Endothelial cell of umbilical vein (primary cell): ENCODE measurements at regions not wholly inside any gene's neighbourhood (a gene's known extent, or its start where the extent isn't known, plus 50 kb on each side); places are given as distances from the start of the nearest gene placed in this dataset.

Experiments
- BruUV-seq: library from RNA; stranded (reverse); fragments of 400-500 nt; replicated peaks from 2 replicates; lab custom pipeline; 2021; lab: Mats Ljungman, UMichigan
- CTCF ChIA-PET: fragments of 300-600, 350-600 bp; sonication (Branson Sonifier 250); formaldehyde crosslinking; loops from one replicate; lab custom pipeline; 2021; ENCODE audit warnings: antibody characterized with exemption, inconsistent platforms; lab: Charles Lee
- POLR2A ChIA-PET: fragments of 300-600, 350-600 bp; sonication (Branson Sonifier 250); formaldehyde crosslinking; loops from one replicate; lab custom pipeline; 2021; ENCODE audit warnings: antibody characterized with exemption, inconsistent platforms; lab: Charles Lee
- DNase-seq: peaks from one replicate; pipeline ENCODE4 v3.0.0-alpha.2; 2011; ENCODE audit warnings: low read depth, low spot score
- FAIRE-seq: peaks from 2 replicates; lab custom pipeline; 2011; peaks lifted over from hg19 to GRCh38; lab: Jason Lieb, UNC
- H2AFZ ChIP-seq: 2 replicates; pipeline ENCODE4 v1.6.0; 2012; ENCODE audit warnings: low read depth, low read length, control low read depth, inconsistent platforms
- H3K27ac ChIP-seq: 2 replicates; pipeline ENCODE4 v1.5.1; 2011; ENCODE audit warnings: low read depth, mild to moderate bottlenecking, control low read depth, low read length, moderate library complexity; ENCODE audit not compliant: insufficient read depth
- H3K27me3 ChIP-seq, 2 experiments: 2 replicates each; pipeline versions ENCODE4 v1.6.0 to v1.6.1; 2011; ENCODE audit warnings: low read length in 2 of 2, mixed read lengths in 1 of 2; ENCODE audit not compliant: control insufficient read depth in 2 of 2, insufficient read depth in 2 of 2
- H3K36me3 ChIP-seq, 2 experiments: 2 replicates in 1 of 2; 3 replicates in 1 of 2; pipeline ENCODE4 v1.5.1; 2011; ENCODE audit warnings: low read length in 2 of 2, mild to moderate bottlenecking in 1 of 2, moderate library complexity in 1 of 2; ENCODE audit not compliant: control insufficient read depth in 2 of 2, insufficient read depth in 2 of 2; ENCODE audit errors: extremely low read depth in 1 of 2
- H3K4me1 ChIP-seq: 3 replicates; pipeline ENCODE4 v1.5.1; 2011; ENCODE audit warnings: mild to moderate bottlenecking, low read length; ENCODE audit not compliant: control insufficient read depth, insufficient read depth; ENCODE audit errors: extremely low read depth
- H3K4me2 ChIP-seq: 2 replicates; pipeline ENCODE4 v1.6.1; 2011; ENCODE audit warnings: low read length, control low read depth, mixed read lengths; ENCODE audit not compliant: insufficient read depth
- H3K4me3 ChIP-seq, 3 experiments: fragments of 200-600 bp in 1 of 3; sonication (generic), shearing (Covaris generic) in 1 of 3; replicated peaks in 1 of 3; 2 replicates each; pipeline ENCODE4 v1.5.1; 2011 to 2016; ENCODE audit warnings: control low read depth in 3 of 3, low read length in 3 of 3, mild to moderate bottlenecking in 2 of 3, inconsistent platforms in 1 of 3, low read depth in 1 of 3, moderate library complexity in 1 of 3; ENCODE audit not compliant: insufficient read depth in 1 of 3
- H3K79me2 ChIP-seq: 2 replicates; pipeline ENCODE4 v1.6.0; 2012; ENCODE audit warnings: low read length, inconsistent platforms; ENCODE audit not compliant: control insufficient read depth, insufficient read depth
- H3K9ac ChIP-seq: replicated peaks from 2 replicates; pipeline ENCODE3; 2011; ENCODE audit warnings: low read length, control low read depth; ENCODE audit not compliant: insufficient read depth; ENCODE audit errors: extremely low read depth
- H3K9me1 ChIP-seq: replicated peaks from 3 replicates; pipeline ENCODE4 v1.6.0; 2011; ENCODE audit warnings: mild to moderate bottlenecking, low read length; ENCODE audit not compliant: control insufficient read depth, insufficient read depth; ENCODE audit errors: extremely low read depth
- H3K9me3 ChIP-seq: replicated peaks from 2 replicates; pipeline ENCODE4 v1.5.1; 2012; ENCODE audit warnings: low read length, inconsistent platforms; ENCODE audit not compliant: control insufficient read depth, insufficient read depth
- H4K20me1 ChIP-seq: replicated peaks from 2 replicates; pipeline ENCODE3; 2011; ENCODE audit warnings: mild to moderate bottlenecking, low read length; ENCODE audit not compliant: control insufficient read depth, insufficient read depth; ENCODE audit errors: extremely low read depth
- CTCF ChIP-seq, 2 donors: IDR thresholded peaks; 1 replicate in 1 of 2; 2 replicates in 1 of 2; pipeline ENCODE4 v1.5.1; 2011; ENCODE audit warnings: low read length in 2 of 2, mild to moderate bottlenecking in 2 of 2, moderate library complexity in 2 of 2, control low read depth in 1 of 2, inconsistent platforms in 1 of 2, low read depth in 1 of 2; ENCODE audit not compliant: insufficient read depth in 1 of 2; ENCODE audit errors: extremely low read depth in 1 of 2
- EZH2 ChIP-seq: IDR thresholded peaks from 2 replicates; pipeline ENCODE4 v1.6.1; 2012; ENCODE audit warnings: borderline replicate concordance, low read depth, mild to moderate bottlenecking, moderate library complexity, low read length, inconsistent platforms; ENCODE audit not compliant: severe bottlenecking
- JUN ChIP-seq: IDR thresholded peaks from 2 replicates; pipeline ENCODE4 v1.6.1; 2011; ENCODE audit warnings: borderline replicate concordance, low read depth; ENCODE audit not compliant: insufficient read length, insufficient read depth
- MAX ChIP-seq: IDR thresholded peaks from 2 replicates; pipeline ENCODE4 v1.6.1; 2011; ENCODE audit not compliant: insufficient read depth, insufficient read length
- MYC ChIP-seq: IDR thresholded peaks from one replicate; pipeline ENCODE4 v1.6.1; 2011; ENCODE audit warnings: mild to moderate bottlenecking, low read depth, low read length
- POLR2A ChIP-seq: IDR thresholded peaks from 2 replicates; pipeline ENCODE4 v1.6.1; 2012; ENCODE audit warnings: low read depth, mild to moderate bottlenecking, control low read depth, low read length
- POLR2AphosphoS5 ChIP-seq: IDR thresholded peaks from 2 replicates; pipeline ENCODE4 v1.6.1; 2012; ENCODE audit warnings: low read depth, mild to moderate bottlenecking, control low read depth, low read length, moderate library complexity; ENCODE audit not compliant: insufficient read depth
- dilution Hi-C: fragments of 300-500 bp; cut with MboI; formaldehyde crosslinking; loops from one replicate; pipeline ENCODE4 v1.15.0; 2019; ENCODE audit warnings: low sequenced_read_pairs; ENCODE audit not compliant: extremely low pct_ligation_motif_present
- intact Hi-C: fragments of 100-400 bp; cut with micrococcal nuclease; formaldehyde crosslinking; loops from one replicate; pipeline ENCODE4 v1.10.0; 2022

- POLR2A ChIA-PET: no interaction called here
- BruUV-seq: no TSS peak
These were observed 87.4 kb upstream of the TENM3 start for GRCh38 chr4:182155806-182156205.

GRCh38 chr4:182163180-182163579 lies 80.0 kb upstream of the TENM3 start:
- no peak overlapping the region for H3K27ac ChIP-seq
- no peaks in the 10 kb centered on the region for H3K79me2 ChIP-seq
- POLR2A ChIA-PET: no interaction called here
- TF ChIP-seq POLR2AphosphoS5 (no peak), JUN (no peak), CTCF (IDR thresholded peaks at IDR 0.05; ENCODE audit: extremely low read depth in 1 of 2, insufficient read depth in 1 of 2, low read depth in 1 of 2, low read length in 2 of 2) (no peak), EZH2 (no peak), MYC (no peak), POLR2A (no peak), MAX (no peak)
- no peaks in the 10 kb centered on the region for H4K20me1 ChIP-seq
- DNase-seq (no peak), FAIRE-seq (no peak)
- no peak overlapping the region for H3K4me2 ChIP-seq
- dilution Hi-C loops: no loop called here
- CTCF ChIA-PET: interaction anchor here (0.8 kb wide), 1 partner anchor 11 kb away, joined by 3 read pairs; no protein-coding TSS in a partner anchor
- no peak overlapping the region for H3K4me3 ChIP-seq
- H3K9me3 ChIP-seq: no peaks in the 10 kb centered on the region
- BruUV-seq: no TSS peak
- H2AFZ ChIP-seq: no peak overlapping the region
- no peaks in the 10 kb centered on the region for H3K9me1 ChIP-seq
- no peaks in the 10 kb centered on the region for H3K27me3 ChIP-seq
- H3K36me3 ChIP-seq: no peaks in the 10 kb centered on the region
- intact Hi-C loops: no loop called here
- H3K4me1 ChIP-seq: no peaks in the 10 kb centered on the region
- no peak overlapping the region for H3K9ac ChIP-seq

More at GRCh38 chr4:182155806-182156205, 87.4 kb upstream of the TENM3 start:
- no peaks in the 10 kb centered on the region for H3K9me3 ChIP-seq
- CTCF ChIA-PET: interaction anchor here (0.6 kb wide), 1 partner anchor 681 kb away, joined by 3 read pairs; no protein-coding TSS in a partner anchor
- no peaks in the 10 kb centered on the region for H3K9me1 ChIP-seq
- H3K36me3 ChIP-seq: no peaks in the 10 kb centered on the region
- H3K4me3 ChIP-seq: no peak overlapping the region
- H4K20me1 ChIP-seq: no peaks in the 10 kb centered on the region
- no peak for TF ChIP-seq POLR2A
- H3K4me1 ChIP-seq: no peaks in the 10 kb centered on the region
- DNase-seq (no peak), FAIRE-seq (no peak)
- H3K9ac ChIP-seq: no peak overlapping the region
- H3K79me2 ChIP-seq: no peaks in the 10 kb centered on the region
- no peaks in the 10 kb centered on the region for H3K27me3 ChIP-seq
- H2AFZ ChIP-seq: no peak overlapping the region
- H3K27ac ChIP-seq: no peak overlapping the region
- dilution Hi-C loops: no loop called here
- H3K4me2 ChIP-seq: no peak overlapping the region
- intact Hi-C loops: no loop called here
